DMS79 (cell line): ENCODE measurements at regions not wholly inside any gene's neighbourhood (a gene's known extent, or its start where the extent isn't known, plus 50 kb on each side); places are given as distances from the start of the nearest gene placed in this dataset.

ENCODE experiments used
- DNase-seq: peaks from one replicate; lab custom pipeline; 2025; lab: John Stamatoyannopoulos, UW

DNA sequence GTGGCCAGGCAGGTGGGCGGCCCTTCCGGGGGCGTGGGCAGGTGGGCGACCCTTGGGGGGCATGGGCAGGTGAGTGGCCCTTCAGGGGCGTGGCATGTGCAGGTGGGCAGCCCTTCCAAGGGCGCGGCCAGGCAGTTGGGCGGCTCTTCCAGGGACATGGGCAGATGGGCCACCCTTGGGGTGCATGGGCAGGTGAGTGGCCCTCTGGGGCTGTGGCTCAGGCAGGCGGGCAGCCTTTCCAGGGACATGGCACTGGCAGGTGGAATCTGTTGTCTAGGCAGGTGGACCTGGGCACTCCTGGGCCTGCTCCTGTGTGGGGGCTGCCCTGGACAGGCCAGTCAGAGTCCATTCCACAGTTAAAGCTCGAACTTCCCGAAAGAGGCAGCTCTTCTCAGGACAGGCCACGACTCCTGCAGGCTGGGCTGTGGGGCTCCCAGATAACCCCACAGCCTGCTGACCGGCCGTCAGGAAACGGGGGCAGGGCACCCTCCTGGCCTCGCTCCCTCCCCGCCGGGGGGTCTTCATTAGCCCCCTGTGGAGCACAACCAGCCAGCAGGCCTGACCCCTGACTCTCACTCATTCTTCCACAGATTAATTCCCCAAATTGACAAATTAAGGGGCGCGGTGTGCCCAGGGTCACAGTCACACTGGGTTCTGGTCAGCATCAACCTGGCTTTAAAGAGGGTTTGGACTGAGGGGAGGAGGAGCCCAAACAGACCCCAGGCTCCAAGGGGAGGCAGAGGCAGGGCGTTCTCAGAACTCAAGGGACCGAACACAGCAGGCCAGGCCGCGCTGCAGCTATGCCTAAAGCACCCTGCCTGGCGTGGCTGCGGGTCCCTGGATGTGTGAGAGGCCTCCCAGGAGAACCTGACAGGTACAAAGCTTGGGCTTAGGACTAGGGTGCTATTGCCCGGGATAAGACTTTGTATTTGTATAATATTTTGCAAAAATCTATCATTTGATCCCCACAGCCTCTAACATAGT is 130.0 kb downstream of the DLL1 start:
- no peak for DNase-seq

GRCh38 chr6:170160031-170160627 is 130.7 kb downstream of the DLL1 start:
- no peak for DNase-seq

DNA sequence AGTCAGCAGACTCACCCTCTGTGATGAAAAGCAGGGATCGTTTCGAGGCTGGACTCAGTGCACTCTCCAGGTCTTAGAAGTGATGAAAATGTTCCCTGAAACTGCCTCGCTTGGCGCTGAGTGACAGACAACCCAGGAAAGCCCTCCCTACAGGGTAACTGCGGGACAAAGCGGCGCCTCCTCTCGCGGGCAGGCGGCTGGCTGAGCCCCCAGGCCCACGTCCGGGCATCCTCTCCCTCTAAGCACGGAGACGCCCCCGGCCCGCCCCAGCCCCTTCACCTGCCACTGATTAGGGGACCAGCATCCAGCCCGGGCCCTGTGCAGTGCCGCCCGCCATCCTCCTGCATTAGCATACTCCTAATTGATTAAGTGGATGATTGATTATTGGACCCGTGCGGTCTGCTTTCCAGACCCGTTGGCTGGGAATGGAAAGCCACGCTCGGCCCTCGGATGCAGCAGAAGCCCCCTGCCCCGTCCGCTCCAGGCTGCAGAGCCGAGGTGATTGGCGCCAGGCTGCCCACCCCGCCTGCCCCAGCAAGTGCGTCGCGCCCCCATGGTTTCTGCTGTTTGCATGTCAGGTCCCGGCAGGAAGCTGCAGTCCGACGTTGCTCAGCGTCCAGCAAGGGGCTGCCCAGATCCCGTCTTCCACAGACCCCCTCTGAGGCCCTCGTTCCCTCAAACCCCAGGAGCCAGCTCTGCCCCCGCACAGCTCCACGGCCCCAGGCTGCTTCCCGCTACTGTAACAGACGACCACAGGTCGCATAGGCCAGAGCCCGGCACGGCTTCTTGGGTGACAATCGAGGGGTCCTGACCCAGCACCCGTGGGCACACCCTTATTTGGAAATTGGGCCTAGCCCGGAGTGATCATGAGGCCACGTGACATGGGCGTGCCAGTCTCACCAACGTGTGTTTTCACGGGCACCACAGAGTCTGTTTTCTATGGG is 131.6 kb downstream of the DLL1 start:
- DNase-seq: no peak

DNA sequence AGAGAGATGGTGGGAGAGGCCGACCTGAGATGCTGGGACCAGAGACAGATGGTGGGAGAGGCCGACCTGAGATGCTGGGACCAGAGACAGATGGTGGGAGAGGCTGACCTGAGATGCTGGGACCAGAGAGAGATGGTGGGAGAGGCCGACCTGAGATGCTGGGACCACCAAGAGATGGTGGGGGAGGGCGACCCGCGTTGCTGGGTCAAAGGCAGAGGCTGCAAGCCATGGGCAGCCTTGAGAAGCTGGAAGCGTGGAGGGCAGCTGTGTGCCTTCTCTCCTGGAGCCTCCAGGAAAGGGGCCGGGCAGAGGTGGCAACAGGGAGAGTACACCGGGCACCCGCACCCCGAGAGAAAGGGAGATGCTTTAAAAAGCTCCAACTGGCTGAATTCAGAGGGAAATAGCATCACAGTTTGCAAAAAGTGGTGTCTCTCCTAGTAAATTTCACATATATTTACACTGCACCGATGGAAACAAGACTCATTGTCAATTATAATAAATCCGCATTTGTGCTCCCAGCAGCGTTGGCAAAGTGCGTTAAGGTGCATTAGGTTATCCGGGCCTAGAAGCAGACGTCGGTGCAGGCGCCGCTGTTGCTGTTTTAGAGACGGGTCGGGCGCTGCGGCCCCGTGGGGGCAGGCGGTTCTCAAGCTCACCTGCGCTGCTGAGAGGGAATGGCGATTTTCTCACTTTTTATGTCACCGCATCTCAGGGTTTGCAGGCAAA is 132.4 kb downstream of the DLL1 start:
- no peak for DNase-seq

DNA sequence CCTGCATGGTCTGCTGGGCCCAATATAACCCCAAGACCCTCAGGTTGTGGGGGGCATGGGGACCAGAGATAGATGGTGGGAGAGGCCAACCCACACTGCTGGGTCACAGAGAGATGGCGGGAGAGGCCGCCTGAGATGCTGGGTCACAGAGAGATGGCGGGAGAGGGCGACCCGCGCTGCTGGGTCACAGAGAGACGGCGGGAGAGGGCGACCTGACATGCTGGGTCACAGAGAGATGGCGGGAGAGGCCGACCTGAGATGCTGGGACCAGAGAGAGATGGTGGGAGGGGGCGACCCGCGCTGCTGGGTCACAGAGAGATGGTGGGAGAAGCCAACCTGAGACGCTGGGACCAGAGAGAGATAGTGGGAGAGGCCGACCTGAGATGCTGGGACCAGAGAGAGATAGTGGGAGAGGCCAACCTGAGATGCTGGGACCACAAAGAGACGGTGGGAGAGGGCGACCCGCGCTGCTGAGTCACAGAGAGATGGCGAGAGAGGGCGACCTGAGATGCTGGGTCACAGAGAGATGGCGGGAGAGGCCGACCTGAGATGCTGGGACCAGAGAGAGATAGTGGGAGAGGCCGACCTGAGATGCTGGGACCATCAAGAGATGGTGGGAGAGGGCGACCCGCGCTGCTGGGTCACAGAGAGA is 133.2 kb downstream of the DLL1 start:
- DNase-seq: no peak

DNA sequence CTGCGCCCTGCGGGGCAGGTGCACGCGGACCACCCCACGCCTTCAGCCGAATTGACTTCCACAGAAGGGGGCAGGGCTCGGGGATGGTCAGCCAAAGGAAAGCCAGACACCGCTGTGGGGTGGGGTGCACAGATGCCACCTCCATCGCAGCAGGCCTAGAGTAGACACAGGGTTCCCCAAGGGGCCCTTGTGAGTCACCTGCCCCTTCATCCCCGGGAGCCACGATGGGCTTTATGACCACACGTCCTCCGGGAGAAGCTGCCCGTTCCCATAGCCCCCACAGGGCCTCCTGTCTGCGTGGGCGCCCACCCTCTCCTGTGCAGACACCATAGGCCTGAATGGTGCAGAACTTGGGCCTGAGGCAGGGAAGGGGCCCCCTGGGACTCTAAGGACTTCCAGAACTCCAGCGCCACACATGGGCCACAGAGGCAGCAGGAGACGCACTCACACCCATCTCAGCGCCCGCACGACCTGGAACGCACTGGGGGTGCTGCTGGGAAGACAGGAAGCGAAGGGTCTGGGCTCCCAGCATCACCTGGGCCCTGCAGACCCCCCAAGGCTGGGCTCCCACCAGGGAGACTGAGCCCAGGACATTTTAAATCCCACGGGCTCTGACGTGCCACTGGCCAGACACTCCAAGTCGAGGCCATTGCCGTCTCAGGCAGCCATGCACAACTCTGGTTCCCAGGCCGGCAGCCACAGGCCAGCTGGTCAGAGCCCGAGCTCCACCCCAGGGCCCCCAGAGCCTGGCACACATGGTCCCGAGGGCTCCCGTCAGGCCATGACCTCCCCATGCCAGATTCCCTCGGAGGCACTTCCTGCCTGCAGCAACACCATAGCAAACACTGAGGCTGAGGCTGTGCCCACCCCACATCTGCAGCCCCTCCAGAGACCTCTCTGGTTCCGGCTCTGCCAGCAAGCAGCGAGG is 134.2 kb downstream of the DLL1 start:
- no peak for DNase-seq

DNA sequence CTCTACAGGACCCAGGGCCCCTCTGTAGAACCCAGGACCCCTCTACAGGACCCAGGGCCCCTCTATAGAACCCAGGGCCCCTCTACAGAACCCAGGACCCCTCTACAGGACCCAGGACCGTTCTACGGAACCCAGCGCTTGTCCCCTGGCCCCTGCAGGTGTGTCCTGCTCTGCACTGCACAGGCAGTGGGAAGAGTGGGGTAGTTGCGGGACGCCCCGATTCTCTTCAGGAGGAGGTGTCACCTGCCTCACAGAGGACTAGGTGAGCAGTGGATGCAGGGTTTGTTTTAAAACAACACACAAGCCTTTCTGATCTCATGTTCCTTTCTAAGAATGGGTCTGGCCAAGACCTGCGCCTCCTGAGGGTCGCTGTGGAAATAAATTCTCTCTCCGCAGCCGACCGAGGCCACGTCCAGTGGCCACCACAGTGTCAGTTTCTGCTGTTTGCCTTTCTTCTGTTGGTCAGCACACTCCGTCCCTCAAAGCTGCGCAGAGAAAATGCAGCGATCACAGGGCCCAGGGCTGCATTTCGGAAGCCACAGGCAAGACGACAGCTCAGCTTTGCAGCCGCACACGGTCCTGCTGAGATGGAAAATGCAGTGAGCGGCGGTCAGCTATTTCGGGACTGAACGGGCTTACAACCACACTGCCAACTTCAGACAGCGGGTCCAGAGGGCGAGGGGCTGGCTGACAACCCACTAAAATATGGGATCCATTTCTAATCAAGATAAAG is 135.2 kb downstream of the DLL1 start:
- DNase-seq: no peak

GRCh38 chr6:170153436-170154319 is 137.2 kb downstream of the DLL1 start:
- no peak for DNase-seq

- DNase-seq: peak; percentile 91
Measured at GRCh38 chr6:170152989-170153388, 137.9 kb downstream of the DLL1 start.

DNA sequence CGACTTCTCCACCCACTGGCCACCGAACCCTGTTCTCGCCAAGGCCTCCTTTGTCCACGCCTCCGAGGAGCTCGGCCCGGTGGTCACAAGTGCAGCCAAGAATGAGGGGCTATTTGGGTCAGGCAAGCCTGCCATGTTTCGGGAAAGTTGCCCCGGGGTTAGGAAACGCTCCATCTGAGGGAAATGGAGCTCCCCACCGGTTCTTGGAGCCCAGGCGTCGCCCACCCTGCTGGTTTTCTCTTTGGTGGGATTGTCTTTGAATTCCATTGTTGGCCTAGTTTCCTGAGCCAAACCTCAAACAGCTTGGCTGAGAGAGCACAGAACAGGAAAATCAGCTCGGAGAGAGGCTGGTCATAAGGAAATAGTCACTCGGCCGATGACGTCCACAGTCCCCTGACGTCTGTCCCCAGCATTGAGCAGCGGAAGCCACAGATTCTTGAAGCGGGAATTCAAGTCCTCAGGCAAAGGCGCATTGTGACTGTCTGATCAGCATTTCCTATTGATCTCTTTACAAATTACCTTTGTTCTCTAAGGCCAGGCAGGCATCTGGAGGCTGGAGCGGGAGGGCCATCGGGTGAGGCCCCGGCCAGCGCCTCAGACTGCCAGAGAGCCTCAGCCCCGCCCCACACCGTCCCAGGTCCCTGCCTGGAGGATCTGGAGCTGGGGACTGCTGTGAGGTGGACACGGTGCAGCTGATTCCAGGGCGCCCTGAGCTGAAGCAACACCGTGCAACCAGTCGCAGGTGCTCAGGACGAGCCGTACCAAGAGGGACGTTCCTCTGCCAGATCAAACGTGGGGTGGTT is 138.6 kb downstream of the DLL1 start:
- peak; percentile 55 for DNase-seq

DNA sequence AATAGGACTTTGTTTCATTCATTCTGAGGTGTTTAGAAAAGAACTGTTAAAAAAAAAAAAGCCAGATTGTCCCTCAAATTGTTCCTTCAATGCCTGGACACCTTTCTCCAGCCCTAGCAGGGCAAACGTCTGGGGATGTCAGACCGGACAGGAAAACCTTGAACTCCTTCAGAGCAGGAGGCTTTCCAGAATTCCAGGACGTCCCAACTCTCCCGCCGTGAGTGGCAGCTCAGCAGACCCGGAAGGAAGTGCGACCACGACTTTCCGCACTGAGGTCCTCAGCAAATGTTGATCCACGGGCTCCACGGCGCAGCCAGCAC is 139.1 kb downstream of the DLL1 start:
- no peak for DNase-seq

DNA sequence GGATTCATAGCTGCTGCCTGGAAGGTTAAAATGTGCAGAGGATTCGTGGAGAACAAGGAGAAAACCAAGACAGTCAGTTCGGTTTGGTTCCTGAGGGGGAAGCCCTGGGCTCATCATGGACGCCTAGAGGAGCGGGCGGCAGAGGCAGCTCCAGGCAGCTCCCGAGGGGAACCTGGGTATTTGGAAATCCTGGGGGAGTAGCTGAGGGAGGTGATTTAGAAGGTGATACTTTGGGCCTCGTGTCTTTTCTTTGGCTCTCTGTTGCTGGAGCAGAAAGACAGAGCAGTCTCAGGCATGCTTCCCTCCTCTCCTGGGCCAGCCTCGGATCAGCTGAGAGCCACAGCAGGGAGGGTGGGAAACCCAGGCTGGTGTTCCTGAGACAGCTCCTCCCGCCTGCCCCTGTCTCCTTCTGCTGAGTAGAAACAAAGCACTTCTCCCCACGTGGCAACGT is 139.5 kb downstream of the DLL1 start:
- no peak for DNase-seq

GRCh38 chr6:170150590-170150945 is 140.3 kb downstream of the DLL1 start:
- no peak for DNase-seq

GRCh38 chr6:170149681-170150589 is 140.9 kb downstream of the DLL1 start:
- DNase-seq: no peak

- no peak for DNase-seq
Measured at GRCh38 chr6:170148709-170149470, 142.0 kb downstream of the DLL1 start.
